Suprapubic skin (tissue), 3 donors: ENCODE measurements at regions not wholly inside any gene's neighbourhood (a gene's known extent, or its start where the extent isn't known, plus 50 kb on each side); places are given as distances from the start of the nearest gene placed in this dataset.
"Not testable (repeated sequence)": the region's sequence is repeated elsewhere in the genome, so short reads cannot be mapped to it uniquely, and the experiment has no call there.

Experiments used
- CTCF ChIP-seq, 2 donors: fragments of 200-600 bp in 1 of 2; fragments of 450-650 bp in 1 of 2; sonication (generic) in 1 of 2; IDR thresholded peaks; one replicate each; pipeline ENCODE4 v1.5.1; 2016 to 2019; ENCODE audit warnings: antibody characterized with exemption in 2 of 2, mild to moderate bottlenecking in 1 of 2, moderate library complexity in 1 of 2
- POLR2A ChIP-seq, 2 donors: fragments of 450-650 bp; IDR thresholded peaks; one replicate each; pipeline ENCODE4 v1.6.1; 2017; ENCODE audit warnings: antibody characterized with exemption in 2 of 2, mild to moderate bottlenecking in 2 of 2, moderate library complexity in 2 of 2

GRCh38 chr4:118575726-118576125 is 109.5 kb upstream of the METTL14 start:
- TF ChIP-seq POLR2A, CTCF (IDR thresholded peaks at IDR 0.05): not testable (repeated sequence)
